Bronchial epithelial cell (primary cell): ENCODE measurements at regions not wholly inside any gene's neighbourhood (a gene's known extent, or its start where the extent isn't known, plus 50 kb on each side); places are given as distances from the start of the nearest gene placed in this dataset.

Experiments used
- DNase-seq: peaks from one replicate; pipeline ENCODE4 v3.0.0-alpha.2; 2010; ENCODE audit warnings: low read depth
- FAIRE-seq: peaks from 2 replicates; lab custom pipeline; 2011; peaks lifted over from hg19 to GRCh38; lab: Jason Lieb, UNC
- H3K27me3 ChIP-seq: 2 replicates; pipeline ENCODE4 v1.5.1; 2011; ENCODE audit warnings: low read length; ENCODE audit not compliant: control insufficient read depth, insufficient read depth
- H3K36me3 ChIP-seq: 2 replicates; pipeline ENCODE4 v1.5.1; 2011; ENCODE audit warnings: low read length; ENCODE audit not compliant: control insufficient read depth, insufficient read depth
- H3K4me3 ChIP-seq: 2 replicates; pipeline ENCODE4 v1.5.1; 2011; ENCODE audit warnings: mild to moderate bottlenecking, low read depth, low read length, control low read depth
- TF ChIP-seq, protein P1 (sequence below): IDR thresholded peaks from 2 replicates; pipeline ENCODE4 v1.5.1; 2011; ENCODE audit warnings: mild to moderate bottlenecking, moderate library complexity, low read length, control low read depth, inconsistent platforms; ENCODE audit not compliant: insufficient read depth, severe bottlenecking

DNA sequence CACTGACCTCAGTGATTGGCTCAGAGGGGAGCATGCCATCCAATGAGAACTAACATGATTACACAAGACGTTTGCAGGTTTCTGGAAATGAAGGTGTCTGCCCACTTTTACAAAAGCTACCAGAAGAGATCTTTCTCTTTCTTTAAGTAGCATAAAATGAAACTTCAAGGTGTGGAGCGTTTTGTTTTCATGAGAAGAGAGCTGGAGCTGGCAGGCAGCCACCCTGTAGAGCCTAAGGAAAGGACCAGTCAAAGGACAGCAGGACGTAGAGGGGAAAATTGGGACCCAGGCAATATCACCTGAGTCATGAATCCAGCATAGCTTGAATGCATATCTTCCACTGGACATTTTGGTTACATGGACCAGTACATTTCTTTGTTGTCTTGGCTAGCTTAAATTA is 331.0 kb downstream of the EPHA4 start:
- DNase-seq = no peak
- no peaks in the 10 kb centered on the region for H3K36me3 ChIP-seq
- H3K27me3 ChIP-seq = no peaks in the 10 kb centered on the region
- FAIRE-seq = no peak
- H3K4me3 ChIP-seq = no peak overlapping the region
- TF ChIP-seq, protein P1, sequence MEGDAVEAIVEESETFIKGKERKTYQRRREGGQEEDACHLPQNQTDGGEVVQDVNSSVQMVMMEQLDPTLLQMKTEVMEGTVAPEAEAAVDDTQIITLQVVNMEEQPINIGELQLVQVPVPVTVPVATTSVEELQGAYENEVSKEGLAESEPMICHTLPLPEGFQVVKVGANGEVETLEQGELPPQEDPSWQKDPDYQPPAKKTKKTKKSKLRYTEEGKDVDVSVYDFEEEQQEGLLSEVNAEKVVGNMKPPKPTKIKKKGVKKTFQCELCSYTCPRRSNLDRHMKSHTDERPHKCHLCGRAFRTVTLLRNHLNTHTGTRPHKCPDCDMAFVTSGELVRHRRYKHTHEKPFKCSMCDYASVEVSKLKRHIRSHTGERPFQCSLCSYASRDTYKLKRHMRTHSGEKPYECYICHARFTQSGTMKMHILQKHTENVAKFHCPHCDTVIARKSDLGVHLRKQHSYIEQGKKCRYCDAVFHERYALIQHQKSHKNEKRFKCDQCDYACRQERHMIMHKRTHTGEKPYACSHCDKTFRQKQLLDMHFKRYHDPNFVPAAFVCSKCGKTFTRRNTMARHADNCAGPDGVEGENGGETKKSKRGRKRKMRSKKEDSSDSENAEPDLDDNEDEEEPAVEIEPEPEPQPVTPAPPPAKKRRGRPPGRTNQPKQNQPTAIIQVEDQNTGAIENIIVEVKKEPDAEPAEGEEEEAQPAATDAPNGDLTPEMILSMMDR = no peak

GRCh38 chr2:221243771-221244170 is 328.3 kb downstream of the EPHA4 start:
- TF ChIP-seq, protein P1 = no peak
- Histone ChIP-seq H3K4me3 (no peak overlapping the region), H3K27me3 (no peaks in the 10 kb centered on the region), H3K36me3 (no peaks in the 10 kb centered on the region)
- no peak for DNase-seq
- no peak for FAIRE-seq

- Histone ChIP-seq H3K4me3 (no peak overlapping the region), H3K36me3 (no peaks in the 10 kb centered on the region), H3K27me3 (no peaks in the 10 kb centered on the region)
- TF ChIP-seq, protein P1 = no peak
- no peak for FAIRE-seq
- peak; percentile 43 for DNase-seq
Observed at GRCh38 chr2:221245045-221245444, 327.1 kb downstream of the EPHA4 start.

DNA sequence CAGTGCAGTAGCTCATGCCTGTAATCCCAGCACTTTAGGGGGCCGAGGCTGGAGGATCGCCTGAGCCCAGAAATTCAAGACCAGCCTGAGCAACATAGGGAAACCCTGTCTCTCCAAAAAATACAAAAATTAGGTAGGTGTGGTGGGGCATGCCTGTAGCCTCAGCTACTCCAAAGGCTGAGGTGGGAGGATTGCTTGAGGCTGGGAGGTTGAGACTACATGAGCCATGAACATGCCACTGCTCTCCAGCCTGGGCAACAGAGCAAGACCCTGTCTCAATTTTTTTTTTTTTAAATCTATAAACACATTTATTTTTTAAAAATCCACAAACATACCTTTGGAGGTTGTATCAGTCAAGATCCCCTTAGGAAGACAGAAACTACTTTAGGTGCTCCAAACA is 326.3 kb downstream of the EPHA4 start:
- Histone ChIP-seq H3K4me3 (no peak overlapping the region), H3K27me3 (no peaks in the 10 kb centered on the region), H3K36me3 (no peaks in the 10 kb centered on the region)
- no peak for FAIRE-seq
- no peak for DNase-seq
- TF ChIP-seq, protein P1 = no peak

GRCh38 chr2:221254299-221254698 is 317.8 kb downstream of the EPHA4 start:
- DNase-seq = peak; percentile 22
- no peak for FAIRE-seq
- no peaks in the 10 kb centered on the region for H3K27me3 ChIP-seq

GRCh38 chr2:221255862-221256261 is 316.2 kb downstream of the EPHA4 start:
- Histone ChIP-seq H3K27me3 (no peaks in the 10 kb centered on the region), H3K4me3 (no peak overlapping the region), H3K36me3 (no peaks in the 10 kb centered on the region)
- TF ChIP-seq, protein P1 = no peak
- DNase-seq = no peak
- no peak for FAIRE-seq

More at GRCh38 chr2:221254299-221254698, 317.8 kb downstream of the EPHA4 start:
- TF ChIP-seq, protein P1 = no peak
- H3K4me3 ChIP-seq = no peak overlapping the region
- H3K36me3 ChIP-seq = no peaks in the 10 kb centered on the region
